Heart right ventricle (tissue), 16 donors: ENCODE measurements at regions not wholly inside any gene's neighbourhood (a gene's known extent, or its start where the extent isn't known, plus 50 kb on each side); places are given as distances from the start of the nearest gene placed in this dataset.

Experiments
- ATAC-seq, 8 donors: fragments of 200-7000 bp; cut with Tn5 transposase; one replicate each; pipeline ENCODE4 v1.9.1; 2020; ENCODE audit warnings: mild to moderate bottlenecking in 8 of 8, moderate library complexity in 8 of 8, moderate number of reproducible peaks in 1 of 8
- DNase-seq, 2 donors: peaks; one replicate each; pipeline ENCODE4 v3.0.0-alpha.2; 2020
- H3K27ac ChIP-seq, 10 donors: fragments of 200-600 bp; sonication (generic) in 2 of 10; one replicate each; pipeline versions ENCODE4 v1.5.0 to v1.8.0; 2020 to 2022; ENCODE audit warnings: mild to moderate bottlenecking in 3 of 10
- H3K27me3 ChIP-seq, 7 donors: fragments of 200-600 bp; one replicate each; pipeline ENCODE4 v1.8.0; 2021 to 2022; ENCODE audit warnings: mild to moderate bottlenecking in 2 of 7
- H3K36me3 ChIP-seq, 9 donors: fragments of 200-600 bp; sonication (generic) in 1 of 9; one replicate each; pipeline versions ENCODE4 v1.5.0 to v1.8.0; 2020 to 2022; ENCODE audit warnings: mild to moderate bottlenecking in 2 of 9
- H3K4me1 ChIP-seq, 9 donors: fragments of 200-600 bp; sonication (generic) in 1 of 9; one replicate each; pipeline versions ENCODE4 v1.5.0 to v1.8.0; 2020 to 2022; ENCODE audit warnings: mild to moderate bottlenecking in 4 of 9
- H3K4me3 ChIP-seq, 10 donors: fragments of 200-600 bp; sonication (generic) in 2 of 10; one replicate each; pipeline versions ENCODE4 v1.5.0 to v1.8.0; 2020 to 2022; ENCODE audit warnings: mild to moderate bottlenecking in 7 of 10, moderate library complexity in 2 of 10
- H3K9me3 ChIP-seq, 11 donors: fragments of 200-600 bp in 10 of 11; sonication (generic) in 2 of 11; one replicate each; pipeline versions ENCODE4 v1.5.0 to v1.8.0; 2013 to 2022; ENCODE audit warnings: mild to moderate bottlenecking in 2 of 11, control low read depth in 1 of 11, moderate library complexity in 1 of 11
- CTCF ChIP-seq, 9 donors: fragments of 200-600 bp; sonication (generic) in 2 of 9; IDR thresholded peaks; one replicate each; pipeline versions ENCODE4 v1.5.0 to v1.8.0; 2021 to 2022; ENCODE audit warnings: antibody characterized with exemption in 9 of 9, mild to moderate bottlenecking in 5 of 9, moderate library complexity in 1 of 9
- WGBS, 2 donors: extraction: QIAGEN DNeasy Blood & Tissue Kit; methylation state at CpG; one replicate each; pipeline ENCODE4 v1.1.7; 2013; ENCODE audit warnings: inconsistent platforms in 1 of 2; 5-methylcytosine and 5-hydroxymethylcytosine counted together
- intact Hi-C, 10 donors: fragments of 100-400 bp; cut with DNase I; formaldehyde crosslinking; loops; one replicate each; pipeline versions ENCODE4 v1.11.1 to v1.14.2; 2022
- donor health status: Arrhythmogenic right ventricular cardiomyopathy.
- donor health status: ischemic (EF 13 %, LVEDD 7.1; RV severe dilation, severe dysfunction).
- donor health status: healthy with polysubstance abuse.
- donor health status: DM: no; HTN: yes; CAD: no.
- donor health status: DM: no; HTN: no; CAD: no.
- donor health status: ischemic (EF 25% LVEDD 6.9; RV normal size, moderate dysfunction).
- donor health status: ischemic (EF 25% LVEDD 5.7; RV mildly dilated, moderate dysfunction).
- donor health status: healthy.
- donor health status: DM: yes; HTN: yes; CAD: no.
- donor health status: Ischemic cardiomyopathy.
- donor health status: ischemic (EF 35%, LVEDD 5.7; RV mildly dilated, moderate dysfunction).
- donor health status: nonischemic (EF 11% LVEDD 7.7; RV severe dilation, severe dysfunction).
- donor health status: DM: yes; HTN: yes; CAD: no.
- donor health status: PGD.
- donor health status: ischemic (EF 29% LVEDD 5.4; RV normal size, mild dysfunction).
- donor health status: nonischemic (EF 23%, LVEDD 6.1; RV moderate dilation, normal function).

GRCh38 chr5:1950708-1951103 lies 68.0 kb upstream of the IRX4 start:
- H3K27ac ChIP-seq = no peak overlapping the region
- TF ChIP-seq CTCF (IDR thresholded peaks at IDR 0.05) = no peak
- H3K4me3 ChIP-seq = no peak overlapping the region
- WGBS, 2 donors = 93 to 98% methylated on average over 22 of the region's 22 CpGs
- H3K36me3 ChIP-seq = no peaks in the 10 kb centered on the region
- no peak for ATAC-seq
- no peaks in the 10 kb centered on the region for H3K9me3 ChIP-seq
- intact Hi-C loops = no loop called here
- peaks cover 0 to 34% (median 19%) of the 10 kb centered on the region in 9 donors for H3K4me1 ChIP-seq
- H3K27me3 ChIP-seq = peaks cover 0 to 17% (median 0%) of the 10 kb centered on the region in 7 donors
- no peak for DNase-seq

- DNase-seq (no peak), ATAC-seq (no peak)
- TF ChIP-seq CTCF (IDR thresholded peaks at IDR 0.05) = no peak
- intact Hi-C loops = no loop called here
- no peak overlapping the region for H3K4me3 ChIP-seq
- H3K27me3 ChIP-seq = peaks cover 0 to 17% (median 0%) of the 10 kb centered on the region in 7 donors
- WGBS, 2 donors = 81 to 87% methylated on average over 32 of the region's 32 CpGs
- H3K9me3 ChIP-seq = no peaks in the 10 kb centered on the region
- no peak overlapping the region for H3K27ac ChIP-seq
- H3K36me3 ChIP-seq = no peaks in the 10 kb centered on the region
- peaks cover 0 to 34% (median 23%) of the 10 kb centered on the region in 9 donors for H3K4me1 ChIP-seq
Observed at GRCh38 chr5:1950096-1950707, 67.5 kb upstream of the IRX4 start.

GRCh38 chr5:1949253-1949652 lies 66.5 kb upstream of the IRX4 start:
- intact Hi-C loops = loop anchor here in 3 of 10 donors (5.0 kb wide), 3 partner anchors 62 to 147 kb away; partner anchors contain the start of gene NDUFS6 (in 1 of the 3)
- Histone ChIP-seq H3K4me1 (peaks cover 0 to 34% (median 23%) of the 10 kb centered on the region in 9 donors), H3K27ac (peak overlapping the region in 6 of 10 donors; percentile 5 to 71 (median 46)), H3K4me3 (peak overlapping the region in 3 of 10 donors; percentile 10 to 26 (median 17)), H3K36me3 (no peaks in the 10 kb centered on the region), H3K27me3 (peaks cover 0 to 17% (median 0%) of the 10 kb centered on the region in 7 donors), H3K9me3 (no peaks in the 10 kb centered on the region)
- ATAC-seq (peak in 3 of 8 donors; percentile 3 to 31 (median 3)), DNase-seq (no peak)
- TF ChIP-seq CTCF (IDR thresholded peaks at IDR 0.05) = no peak
- 85 to 89% methylated on average over 18 of the region's 18 CpGs for WGBS, 2 donors

GRCh38 chr5:1948663-1949191 lies 66.0 kb upstream of the IRX4 start:
- peak overlapping the region in 6 of 10 donors; percentile 10 to 26 (median 18) for H3K4me3 ChIP-seq
- H3K27ac ChIP-seq = peak overlapping the region in 9 of 10 donors; percentile 5 to 71 (median 42)

More at GRCh38 chr5:1948663-1949191, 66.0 kb upstream of the IRX4 start:
- WGBS, 2 donors = 22 to 23% methylated on average over 26 of the region's 26 CpGs
- no peak for TF ChIP-seq CTCF (IDR thresholded peaks at IDR 0.05)
- peaks cover 0 to 34% (median 23%) of the 10 kb centered on the region in 9 donors for H3K4me1 ChIP-seq
- DNase-seq = peak; percentile 72 to 80
- H3K36me3 ChIP-seq = no peaks in the 10 kb centered on the region
- intact Hi-C loops = loop anchor here in 3 of 10 donors (5.0 kb wide), 3 partner anchors 61 to 146 kb away; partner anchors contain the start of gene NDUFS6 (in 1 of the 3)
- peaks cover 0 to 14% (median 0%) of the 10 kb centered on the region in 7 donors for H3K27me3 ChIP-seq
- H3K9me3 ChIP-seq = no peaks in the 10 kb centered on the region
- peak; percentile 79 to 94 (median 90) for ATAC-seq
